CD4-positive, alpha-beta T cell treated with Interleukin-4 for 1 hour (primary cell): ENCODE measurements at regions not wholly inside any gene's neighbourhood (a gene's known extent, or its start where the extent isn't known, plus 50 kb on each side); places are given as distances from the start of the nearest gene placed in this dataset.
A peak's percentile ranks its signal among the peaks of the same experiment; 100 is the strongest.

Experiments used
- DNase-seq, 2 donors: peaks; one replicate each; pipeline ENCODE4 v3.0.0-alpha.2; 2020 to 2022

GRCh38 chr11:105229257-105229656, 89.7 kb upstream of the CARD18 start:
- no peak for DNase-seq

DNA sequence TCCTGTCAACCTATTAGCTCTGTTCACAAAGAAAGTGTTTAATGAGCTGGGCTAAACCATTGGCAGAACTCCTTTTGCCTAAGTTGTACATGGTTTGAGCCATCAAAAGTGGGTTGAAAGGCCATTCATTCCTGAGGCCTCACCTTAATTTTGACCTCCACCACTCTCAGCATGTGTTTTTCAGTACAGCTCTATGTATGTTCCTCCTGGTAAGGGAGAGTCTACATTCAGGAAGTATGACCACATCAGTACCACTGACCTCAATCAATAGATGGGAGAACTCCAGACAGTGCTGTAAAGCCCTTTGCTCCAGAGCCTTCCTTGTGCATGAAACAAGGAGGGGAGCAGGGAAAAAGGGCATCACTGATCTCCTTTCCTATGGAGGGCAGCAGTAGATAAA, 87.8 kb upstream of the CARD18 start:
- no peak for DNase-seq

- DNase-seq, result no peak
Observed at GRCh38 chr11:105226766-105227165, 87.2 kb upstream of the CARD18 start.

DNA sequence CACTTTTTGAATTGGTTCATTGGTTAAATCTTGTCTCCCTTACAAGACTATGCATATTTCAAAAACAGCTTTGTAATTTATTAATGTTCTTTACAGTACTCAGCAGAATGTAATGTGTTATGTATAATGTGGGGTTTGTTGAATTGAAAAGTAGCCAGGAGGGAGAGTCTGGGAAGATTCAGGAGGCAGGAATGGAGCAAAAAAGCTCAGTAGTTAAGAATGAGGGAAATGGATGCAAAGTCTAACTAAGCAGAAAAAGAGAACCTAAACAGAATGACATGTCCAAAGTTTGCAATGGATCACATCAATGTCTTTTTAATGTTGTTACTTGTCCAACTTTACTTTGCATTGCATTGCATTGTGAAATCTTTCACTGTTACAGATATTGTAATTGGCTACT, 86.5 kb upstream of the CARD18 start:
- no peak for DNase-seq

DNA sequence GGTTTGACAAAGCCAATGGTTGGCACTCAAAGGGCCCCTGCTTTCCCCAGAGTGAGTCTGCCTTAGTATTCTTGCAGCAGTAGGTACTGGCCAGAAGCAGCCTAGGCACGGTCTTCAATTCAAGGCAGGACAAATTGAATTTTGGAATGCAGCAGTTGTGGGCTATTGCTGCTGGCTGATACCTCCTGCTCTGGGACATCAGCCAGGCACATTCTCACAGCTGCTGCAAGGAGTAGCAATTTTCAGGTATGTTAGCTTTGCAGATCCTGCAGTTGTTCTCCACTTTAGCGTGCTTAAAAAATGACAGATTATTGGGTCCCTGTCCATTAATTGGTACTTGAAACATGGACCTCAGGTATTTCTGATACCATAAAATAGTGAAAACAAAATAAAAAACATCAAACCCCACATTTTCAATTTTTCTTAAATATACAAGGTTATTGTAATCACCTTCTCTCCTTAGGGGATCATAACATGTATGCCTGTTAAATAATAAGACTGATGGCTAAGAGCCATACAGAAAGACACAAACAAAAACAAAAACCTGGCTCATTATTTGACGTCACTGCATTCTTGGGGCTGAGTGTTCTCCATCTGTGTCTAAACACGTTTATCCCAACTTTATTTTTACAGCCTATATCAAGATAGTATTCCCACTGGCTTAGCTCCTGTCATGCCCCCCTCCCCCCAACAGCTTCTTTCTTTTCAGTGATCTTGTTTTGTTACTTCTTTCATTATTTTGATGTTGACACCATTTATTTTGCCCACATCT, 85.1 kb upstream of the CARD18 start:
- DNase-seq, result no peak

- DNase-seq, result peak in 1 of 2 donors; percentile 21
Observed at GRCh38 chr11:105220121-105220520, 80.6 kb upstream of the CARD18 start.

DNA sequence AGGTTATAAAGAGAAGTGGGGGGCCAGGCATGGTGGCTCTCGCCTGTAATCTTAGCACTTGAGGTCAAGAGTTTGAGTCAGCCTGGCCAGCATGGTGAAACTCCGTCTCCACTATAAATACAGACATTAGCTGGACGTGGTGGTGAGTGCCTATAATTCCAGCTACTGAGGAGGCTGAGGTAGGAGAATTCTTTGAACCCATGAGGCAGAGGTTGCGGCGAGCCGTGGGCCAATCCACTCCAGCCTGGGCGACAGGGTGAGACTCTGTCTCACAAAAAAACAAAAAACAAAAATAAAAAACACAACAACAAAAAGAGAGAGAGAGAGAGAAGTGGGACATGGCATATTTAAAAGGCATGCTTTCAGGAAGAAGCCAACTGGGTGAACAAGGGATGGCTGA, 80.1 kb upstream of the CARD18 start:
- no peak for DNase-seq

GRCh38 chr11:105219269-105219668, 79.7 kb upstream of the CARD18 start:
- DNase-seq, result no peak

DNA sequence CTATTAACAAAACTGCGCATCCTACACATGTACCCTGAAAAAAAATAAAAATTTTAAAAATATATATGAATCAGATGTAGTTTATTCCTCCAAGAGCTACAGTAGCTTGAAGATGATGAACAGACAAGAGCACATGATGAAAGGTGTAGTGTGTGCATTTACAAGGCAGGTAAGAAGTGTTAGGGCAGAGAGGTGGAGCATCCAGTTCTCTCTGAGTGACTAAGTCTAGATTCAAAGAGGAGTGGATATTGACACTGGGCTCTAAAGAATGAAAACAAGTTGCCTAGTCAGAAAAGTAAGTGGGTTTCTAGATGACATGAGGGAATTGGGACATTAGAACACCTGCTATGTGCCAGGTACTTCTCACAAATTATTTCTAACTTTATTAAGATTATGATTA, 76.0 kb upstream of the CARD18 start:
- no peak for DNase-seq

DNA sequence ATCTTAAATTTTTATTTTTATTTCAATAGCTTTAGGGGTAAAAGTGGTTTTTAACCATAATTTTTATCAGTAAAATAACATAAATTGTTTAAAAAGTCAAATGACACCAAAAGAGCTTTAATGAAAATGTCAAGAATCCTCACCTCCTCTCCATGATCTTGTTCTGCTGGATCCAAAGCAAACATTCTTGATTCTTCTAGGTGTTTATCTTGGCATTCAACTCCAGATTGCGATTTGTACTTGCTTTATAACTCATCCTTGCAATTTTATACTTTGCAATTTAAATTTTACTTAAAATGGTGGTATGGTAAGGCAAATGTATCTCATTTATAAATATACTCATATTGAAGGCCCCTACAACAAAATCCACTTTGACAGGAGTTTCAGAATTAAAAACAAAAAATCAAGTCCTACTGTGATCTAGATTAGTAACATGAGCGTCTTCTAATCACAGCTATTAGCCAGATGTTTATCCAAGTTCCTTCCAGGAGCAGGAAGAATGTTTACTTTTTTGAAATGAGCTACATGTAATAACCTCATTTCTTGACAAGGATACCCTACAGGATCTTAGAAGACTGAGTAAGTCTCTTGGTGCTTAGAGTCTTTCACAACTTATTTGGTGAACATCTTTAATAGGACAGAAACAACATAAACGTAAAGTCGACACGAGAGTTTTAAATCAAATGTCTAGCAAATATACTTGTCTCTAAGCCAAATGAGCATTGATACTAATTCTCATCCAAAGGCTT, 72.4 kb upstream of the CARD18 start:
- no peak for DNase-seq

- no peak for DNase-seq
Observed at GRCh38 chr11:105208019-105208418, 68.5 kb upstream of the CARD18 start.

- DNase-seq, result no peak
Observed at GRCh38 chr11:105206633-105207032, 67.1 kb upstream of the CARD18 start.

- no peak for DNase-seq
Observed at GRCh38 chr11:105204636-105205035, 65.1 kb upstream of the CARD18 start.

GRCh38 chr11:105203569-105204240, 64.1 kb upstream of the CARD18 start:
- DNase-seq, result no peak

GRCh38 chr11:105202844-105203548, 63.4 kb upstream of the CARD18 start:
- DNase-seq, result peak in 1 of 2 donors; percentile 53

DNA sequence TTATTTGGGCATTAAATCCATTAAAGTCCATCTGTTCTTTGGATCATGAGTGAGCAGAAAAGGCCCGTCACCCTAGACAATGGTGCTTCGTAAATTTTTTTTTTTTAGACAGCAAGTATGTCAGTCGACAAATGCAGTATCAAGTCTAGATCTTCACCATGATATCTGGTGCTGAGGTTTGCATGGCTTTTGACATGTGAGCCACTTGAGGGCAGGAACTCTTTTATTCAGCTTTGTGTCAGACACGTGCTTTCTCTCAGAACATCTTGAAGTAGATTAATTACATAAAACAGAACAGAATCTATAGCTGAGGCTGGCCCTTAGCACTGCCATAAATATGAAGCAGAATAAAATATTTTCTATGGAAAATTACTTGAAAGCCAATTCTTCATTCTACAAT, 62.9 kb upstream of the CARD18 start:
- peak in 1 of 2 donors; percentile 18 for DNase-seq

GRCh38 chr11:105201166-105201565, 61.6 kb upstream of the CARD18 start:
- DNase-seq, result no peak

GRCh38 chr11:105197071-105197815, 57.7 kb upstream of the CARD18 start:
- no peak for DNase-seq

GRCh38 chr11:105193260-105193659, 53.7 kb upstream of the CARD18 start:
- no peak for DNase-seq

- DNase-seq, result no peak
Observed at GRCh38 chr11:105192115-105192514, 52.5 kb upstream of the CARD18 start.

- peak in 1 of 2 donors; percentile 21 for DNase-seq
Observed at GRCh38 chr11:105189581-105189980, 50.0 kb upstream of the CARD18 start.
